ENCODE measurements at regions not wholly inside any gene's neighbourhood (a gene's known extent, or its start where the extent isn't known, plus 50 kb on each side); places are given as distances from the start of the nearest gene placed in this dataset.
A peak's percentile ranks its signal among the peaks of the same experiment; 100 is the strongest.
"Not testable (repeated sequence)": the region's sequence is repeated elsewhere in the genome, so short reads cannot be mapped to it uniquely, and the experiment has no call there.

DNA sequence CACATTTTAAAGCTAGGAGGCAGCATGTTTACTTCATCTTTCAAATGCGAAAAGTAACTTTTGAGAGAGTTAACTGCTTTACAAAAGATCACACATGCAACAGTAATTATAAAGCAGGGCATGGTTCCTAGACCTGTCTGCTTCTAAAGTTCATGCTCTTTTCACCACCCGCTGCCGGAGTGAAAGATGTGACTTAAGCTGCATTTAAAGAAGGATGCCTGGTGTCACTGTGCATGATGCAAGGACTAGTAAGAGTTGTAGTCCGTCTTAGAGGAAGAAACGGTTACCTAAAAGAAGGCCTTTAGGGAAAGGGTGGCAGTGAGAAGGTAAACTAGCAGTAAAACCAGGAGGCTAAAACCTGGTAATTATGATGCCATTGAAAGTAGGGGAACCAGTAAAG is 1689.1 kb downstream of the KCNT2 start:
- DNase-seq (ENCODE audit: low read depth), result no peak

DNA sequence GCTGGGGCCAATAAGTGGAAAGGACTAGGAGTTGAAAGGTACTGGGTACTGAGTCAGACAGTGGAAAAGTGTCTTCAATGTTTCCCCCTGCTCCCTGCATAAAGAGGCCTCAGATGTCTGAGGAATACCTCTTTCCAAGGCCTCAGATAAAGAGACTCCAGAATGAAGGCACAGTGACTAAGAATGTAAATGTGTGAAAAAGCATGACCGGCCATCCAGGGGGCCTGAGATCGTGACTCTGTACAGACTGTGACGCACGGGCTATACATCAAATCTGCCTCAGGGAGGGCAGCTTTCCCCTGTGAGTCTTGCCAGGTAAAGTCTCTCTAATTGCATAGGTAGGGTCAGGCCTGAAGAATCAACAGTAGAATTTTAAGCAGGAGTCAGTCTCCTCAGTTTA is 1690.5 kb downstream of the KCNT2 start:
- no peak for DNase-seq (ENCODE audit: low read depth)

DNA sequence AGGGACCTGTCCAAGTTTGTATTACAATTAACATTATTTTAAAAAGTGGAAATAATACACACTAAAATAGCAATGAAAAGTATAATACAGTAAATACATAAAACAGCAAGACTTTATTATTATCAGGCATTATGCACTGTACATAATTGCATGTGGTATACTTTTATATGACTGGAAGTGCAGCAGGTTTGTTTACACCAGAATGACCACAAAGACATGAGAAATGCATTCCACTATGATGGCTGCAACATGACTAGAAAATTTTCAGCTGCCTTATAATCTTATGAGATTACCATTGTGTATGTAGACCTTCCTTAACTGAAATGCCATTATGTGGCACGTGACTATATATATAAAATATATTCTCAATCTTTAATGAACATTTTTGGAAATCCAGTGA is 1699.6 kb downstream of the KCNT2 start:
- DNase-seq (ENCODE audit: low read depth), result peak; percentile 2

DNA sequence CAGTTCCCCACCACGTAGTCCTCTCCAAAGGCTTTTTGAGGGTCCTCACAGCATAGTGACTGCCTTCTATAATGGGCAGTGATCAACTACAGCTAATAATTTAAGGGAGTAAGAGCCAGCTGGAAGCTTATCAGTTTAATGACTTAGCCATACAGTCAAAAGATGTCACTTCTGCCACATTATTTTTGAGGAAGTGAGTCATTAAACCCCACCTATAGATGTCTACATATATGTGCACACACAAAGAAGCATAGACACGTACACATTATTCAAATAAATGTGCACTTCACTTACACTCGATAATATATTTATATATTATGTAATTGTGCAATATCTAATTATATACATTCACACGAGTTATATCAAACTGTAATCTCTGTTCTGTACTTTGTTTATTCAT is 1704.7 kb downstream of the KCNT2 start:
- no peak for DNase-seq (ENCODE audit: low read depth)

DNA sequence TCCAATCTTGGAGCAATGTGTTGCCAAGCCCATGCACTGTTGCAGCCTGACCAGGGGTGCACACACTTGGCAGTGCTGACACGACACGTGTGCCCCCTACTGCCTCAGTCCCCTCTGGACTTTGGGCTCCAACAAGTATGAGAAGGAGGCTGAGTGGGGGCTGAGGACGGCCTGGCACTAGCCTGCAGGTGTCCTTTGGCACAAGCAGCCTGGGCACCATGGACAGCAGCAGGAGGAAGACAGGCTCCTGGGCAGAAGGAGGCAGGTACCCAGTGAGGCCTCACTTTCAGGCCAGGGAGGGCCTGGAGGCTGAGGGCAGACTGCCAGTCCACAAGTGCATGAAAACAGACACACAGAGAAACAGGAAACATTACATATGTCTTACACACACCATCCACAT is 1702.9 kb upstream of the B3GALT2 start:
- no peak for DNase-seq (ENCODE audit: low read depth)

DNA sequence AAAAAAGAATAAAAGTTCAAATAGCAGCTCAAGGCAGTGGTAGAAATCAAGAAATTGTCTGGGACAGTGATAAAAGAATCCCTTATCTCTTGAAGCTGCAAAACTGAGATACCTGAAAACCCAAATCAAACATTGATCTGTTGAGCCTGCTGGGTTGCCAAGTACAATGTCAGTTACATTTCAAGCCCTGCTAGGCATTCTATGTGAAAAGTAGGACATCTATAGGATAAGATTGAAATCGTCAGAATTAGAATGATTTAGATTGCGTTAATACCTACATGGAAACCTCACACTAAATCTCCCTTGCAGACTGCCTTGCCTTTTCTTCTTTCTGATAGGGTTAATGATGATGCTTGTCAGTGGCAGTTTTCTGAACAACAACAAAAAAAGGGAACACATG is 1684.4 kb upstream of the B3GALT2 start:
- no peak for DNase-seq (ENCODE audit: low read depth)

DNA sequence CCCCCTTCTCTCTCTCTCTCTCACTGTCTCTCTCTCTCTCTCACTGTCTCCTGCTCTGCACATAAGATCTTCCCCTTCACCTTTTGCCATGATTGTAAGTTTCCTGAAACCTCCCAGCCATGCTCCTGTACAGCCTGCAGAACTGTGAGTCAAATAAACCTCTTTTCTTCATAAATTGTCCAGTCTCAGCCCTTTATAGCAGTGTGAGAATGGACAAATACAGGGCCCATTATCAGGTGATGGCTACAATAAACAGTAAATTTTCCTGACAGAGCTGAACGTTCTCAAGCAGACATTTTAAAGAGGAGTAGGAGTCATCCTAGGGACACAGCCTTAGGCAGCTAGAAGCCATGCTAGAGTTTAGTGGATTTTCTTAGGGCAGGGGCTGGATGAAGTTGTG is 1679.7 kb upstream of the B3GALT2 start:
- no peak for DNase-seq (ENCODE audit: low read depth)

DNA sequence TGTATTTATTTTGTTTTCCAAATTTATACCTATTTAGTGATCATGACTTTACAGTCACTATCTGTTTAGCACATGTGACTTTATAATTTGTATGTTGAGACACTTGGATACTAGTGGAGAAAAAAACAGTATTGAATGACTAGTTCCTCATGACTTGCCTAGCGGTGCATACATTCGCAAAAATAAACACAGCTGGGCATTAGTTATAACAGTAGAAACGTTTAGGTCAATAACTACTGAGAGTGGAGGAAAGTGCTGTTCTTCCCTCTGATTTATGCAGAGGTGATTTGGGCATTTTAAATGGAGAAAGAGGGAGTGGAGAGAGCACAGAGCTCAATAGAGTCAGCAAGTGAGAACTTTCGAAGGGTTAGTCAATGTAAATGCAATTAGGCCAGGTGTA is 1679.0 kb upstream of the B3GALT2 start:
- no peak for DNase-seq (ENCODE audit: low read depth)

DNA sequence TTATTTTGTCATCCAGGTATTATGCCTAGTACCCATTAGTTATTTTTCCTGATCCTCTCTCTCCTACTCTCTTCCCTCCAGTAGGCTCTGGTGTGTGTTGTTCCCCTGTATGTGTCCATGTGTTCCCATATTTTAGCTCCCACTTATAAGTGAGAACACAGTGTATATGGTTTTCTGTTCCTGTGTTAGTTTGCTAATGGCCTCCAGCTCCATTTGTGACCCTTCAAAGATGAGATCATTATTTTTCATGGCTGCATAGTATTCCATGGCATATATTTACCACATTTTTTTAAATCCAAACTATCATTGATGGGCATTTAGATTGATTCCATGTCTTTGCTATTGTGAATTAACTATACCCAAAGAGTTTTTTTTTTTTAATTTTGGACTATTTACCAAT is 1675.7 kb upstream of the B3GALT2 start:
- no peak for DNase-seq (ENCODE audit: low read depth)

DNA sequence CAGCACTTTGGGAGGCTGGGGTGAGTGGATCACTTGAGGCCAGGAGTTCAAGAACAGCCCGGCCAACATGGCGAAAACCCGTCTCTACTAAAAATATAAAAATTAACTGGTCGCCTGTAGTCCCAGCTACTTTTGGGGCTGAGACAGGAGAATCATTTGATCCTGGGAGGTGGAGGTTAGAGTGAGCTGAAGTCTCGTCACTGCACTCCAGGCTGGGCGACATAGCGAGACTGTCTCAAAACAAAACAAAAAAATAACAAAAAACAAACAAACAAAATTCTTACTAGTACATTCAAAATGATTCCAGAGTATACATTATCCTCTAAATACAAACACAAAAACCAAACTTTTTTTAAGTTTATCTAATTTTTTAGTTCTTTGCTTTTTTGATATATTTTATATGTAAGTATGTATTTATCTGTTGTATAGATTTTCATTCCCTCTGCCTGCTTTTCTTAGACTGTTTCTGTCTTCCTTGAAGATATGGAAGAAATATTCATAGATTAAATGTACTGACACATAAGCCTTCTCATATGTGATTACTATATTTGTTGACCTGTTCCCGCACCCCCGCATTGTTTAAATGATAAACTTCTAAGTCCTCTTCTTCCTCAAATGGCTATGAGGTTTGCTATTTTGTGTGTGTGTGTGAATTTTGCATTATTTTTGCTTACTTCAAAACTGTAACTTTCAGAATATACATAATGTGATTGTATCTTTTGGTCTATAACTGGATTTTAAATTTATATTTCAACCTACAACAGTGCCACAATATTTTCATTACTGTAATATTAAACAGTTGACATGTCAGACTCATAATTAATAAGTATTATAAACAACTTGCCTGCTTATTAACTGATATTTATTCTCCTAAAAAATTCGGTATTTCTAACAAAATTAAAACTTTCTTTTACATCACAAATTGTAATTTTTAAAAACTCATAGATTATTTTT is 1674.1 kb upstream of the B3GALT2 start:
- DNase-seq (ENCODE audit: low read depth), result no peak

DNA sequence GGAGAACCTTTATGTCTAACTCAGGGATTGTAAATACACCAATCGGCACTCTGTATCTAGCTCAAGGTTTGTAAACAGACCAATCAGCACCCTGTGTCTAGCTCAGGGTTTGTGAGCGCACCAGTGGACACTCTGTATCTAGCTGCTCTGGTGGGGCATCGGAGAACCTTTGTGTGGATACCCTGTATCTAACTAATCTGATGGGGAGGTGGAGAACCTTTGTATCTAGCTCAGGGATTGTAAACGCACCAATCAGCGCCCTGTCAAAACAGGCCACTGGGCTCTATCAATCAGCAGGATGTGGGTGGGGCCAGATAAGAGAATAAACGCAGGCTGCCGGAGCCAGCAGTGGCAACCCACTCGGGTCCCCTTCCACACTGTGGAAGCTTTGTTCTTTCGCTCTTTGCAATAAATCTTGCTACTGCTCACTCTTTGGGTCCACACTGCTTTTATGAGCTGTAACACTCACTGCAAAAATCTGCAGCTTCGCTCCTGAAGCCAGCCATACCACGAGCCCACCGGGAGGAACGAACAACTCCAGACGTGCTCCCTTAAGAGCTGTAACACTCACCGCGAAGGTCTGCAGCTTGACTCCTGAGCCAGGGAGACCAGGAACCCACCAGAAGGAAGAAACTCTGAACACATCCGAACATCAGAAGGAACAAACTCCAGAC is 1673.2 kb upstream of the B3GALT2 start:
- DNase-seq (ENCODE audit: low read depth), result not testable (repeated sequence)

DNA sequence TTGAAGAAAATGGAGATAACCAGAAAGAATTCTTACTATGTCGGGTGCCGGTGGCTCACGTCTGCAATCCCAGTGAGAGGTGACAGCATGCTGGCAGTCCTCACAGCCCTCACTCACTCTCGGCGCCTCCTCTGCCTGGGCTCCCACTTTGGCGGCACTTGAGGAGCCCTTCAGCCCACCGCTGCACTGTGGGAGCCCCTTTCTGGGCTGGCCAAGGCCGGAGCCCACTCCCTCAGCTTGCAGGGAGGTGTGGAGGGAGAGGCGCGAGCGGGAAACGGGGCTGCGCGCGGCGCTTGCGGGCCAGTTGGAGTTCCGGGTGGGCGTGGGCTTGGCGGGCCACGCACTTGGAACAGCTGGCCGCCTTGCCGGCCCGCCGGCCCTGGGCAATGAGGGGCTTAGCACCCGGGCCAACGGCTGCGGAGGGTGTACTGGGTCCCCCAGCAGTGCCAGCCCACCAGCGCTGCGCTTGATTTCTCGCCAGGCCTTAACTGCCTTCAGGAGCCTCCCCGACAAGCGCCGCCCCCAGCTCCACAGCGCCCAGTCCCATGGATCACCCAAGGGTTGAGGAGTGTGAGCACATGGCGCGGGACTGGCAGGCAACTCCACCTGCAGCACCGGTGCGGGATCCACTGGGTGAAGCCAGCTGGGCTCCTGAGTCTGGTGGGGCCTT is 1672.5 kb upstream of the B3GALT2 start:
- DNase-seq (ENCODE audit: low read depth), result not testable (repeated sequence)

DNA sequence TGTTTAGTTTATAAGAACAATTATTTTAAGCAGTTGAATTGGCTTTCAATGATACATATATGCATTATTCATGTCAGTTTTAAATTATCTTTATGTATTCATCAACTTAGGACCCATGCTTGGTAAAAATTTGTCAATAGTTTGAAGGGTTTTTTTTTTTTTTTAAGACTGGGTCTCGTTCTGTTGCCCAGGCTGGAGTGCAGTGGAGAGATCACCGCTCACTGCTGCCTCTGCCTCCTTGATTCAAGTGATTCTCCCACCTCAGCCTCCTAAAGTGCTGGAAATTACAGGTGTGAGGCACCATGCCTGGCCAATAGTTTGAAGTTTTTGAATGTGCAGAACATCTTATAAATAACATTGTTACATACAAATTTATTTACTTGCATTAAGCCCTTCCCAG is 1671.0 kb upstream of the B3GALT2 start:
- no peak for DNase-seq (ENCODE audit: low read depth)

DNA sequence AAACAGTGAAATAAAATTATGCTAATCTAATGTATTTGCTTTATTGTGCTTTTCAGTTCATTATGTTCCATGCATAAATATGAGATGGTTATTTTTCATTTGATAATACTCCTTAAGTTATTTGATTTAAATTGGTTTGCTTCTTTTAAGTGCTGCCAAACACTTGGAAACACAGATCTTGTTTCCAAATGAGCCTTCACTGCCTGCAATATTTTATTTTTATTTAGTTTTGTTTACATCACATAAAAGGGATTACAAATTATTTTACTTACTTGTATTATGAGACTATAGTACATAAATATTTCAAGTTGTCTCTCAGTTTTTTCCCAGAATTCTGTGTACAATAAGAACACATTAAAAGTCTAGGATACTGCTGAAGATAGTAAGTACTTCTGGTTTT is 1662.4 kb upstream of the B3GALT2 start:
- DNase-seq (ENCODE audit: low read depth), result no peak

DNA sequence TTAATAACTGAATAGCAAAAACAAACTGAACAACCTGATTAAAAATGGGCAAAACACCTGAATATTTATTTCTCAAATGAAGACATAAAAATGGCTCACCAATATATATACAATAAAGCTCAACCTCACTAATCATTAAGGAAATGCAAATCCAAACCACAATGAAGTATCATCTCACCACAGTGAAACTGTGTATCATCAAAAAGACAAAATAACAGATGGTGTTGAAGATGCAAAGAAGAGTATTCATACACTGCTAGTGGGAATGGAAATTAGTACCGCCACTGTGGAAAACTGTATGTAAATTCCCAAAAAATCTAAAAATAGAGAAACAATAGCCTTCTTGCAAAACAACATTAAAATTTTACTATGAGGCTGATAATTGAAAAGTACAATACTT is 1660.1 kb upstream of the B3GALT2 start:
- no peak for DNase-seq (ENCODE audit: low read depth)

DNA sequence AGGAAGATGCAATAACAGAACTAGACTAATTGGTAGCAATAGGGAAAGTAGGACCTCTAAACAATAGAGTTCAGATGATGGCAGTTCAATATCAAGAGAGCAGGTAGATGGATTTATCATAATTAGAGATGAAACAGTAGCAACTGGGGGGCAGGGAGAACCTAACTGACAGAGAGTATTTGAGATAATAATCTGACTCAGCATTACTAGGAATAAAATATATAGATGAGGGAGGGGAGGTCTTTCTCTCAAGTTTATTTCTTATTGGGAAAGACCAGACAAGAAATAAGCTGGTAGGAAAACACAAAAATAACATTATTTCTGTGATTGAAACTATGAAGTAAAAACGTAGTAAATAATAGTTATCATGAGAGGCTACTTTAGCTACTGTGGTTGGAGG is 1656.7 kb upstream of the B3GALT2 start:
- DNase-seq (ENCODE audit: low read depth), result no peak

DNA sequence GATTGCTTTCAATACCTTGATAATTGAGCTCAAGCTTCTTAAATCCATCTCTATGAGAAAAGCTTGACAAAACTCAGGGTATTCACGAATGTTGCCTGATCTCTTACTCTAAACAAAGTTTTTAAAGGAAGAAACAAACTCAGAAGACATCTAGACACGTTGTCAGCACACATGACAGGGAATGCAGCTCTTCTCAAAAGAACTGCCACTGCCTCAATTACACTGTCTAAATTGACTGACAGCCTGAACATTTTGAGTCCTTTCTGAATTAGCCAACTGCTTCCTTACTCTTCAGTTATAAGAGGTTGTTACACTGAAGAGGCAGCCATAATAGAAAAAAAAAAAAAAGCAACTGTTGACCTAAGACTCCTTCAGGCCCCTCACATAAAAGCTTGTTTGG is 1646.7 kb upstream of the B3GALT2 start:
- no peak for DNase-seq (ENCODE audit: low read depth)

DNA sequence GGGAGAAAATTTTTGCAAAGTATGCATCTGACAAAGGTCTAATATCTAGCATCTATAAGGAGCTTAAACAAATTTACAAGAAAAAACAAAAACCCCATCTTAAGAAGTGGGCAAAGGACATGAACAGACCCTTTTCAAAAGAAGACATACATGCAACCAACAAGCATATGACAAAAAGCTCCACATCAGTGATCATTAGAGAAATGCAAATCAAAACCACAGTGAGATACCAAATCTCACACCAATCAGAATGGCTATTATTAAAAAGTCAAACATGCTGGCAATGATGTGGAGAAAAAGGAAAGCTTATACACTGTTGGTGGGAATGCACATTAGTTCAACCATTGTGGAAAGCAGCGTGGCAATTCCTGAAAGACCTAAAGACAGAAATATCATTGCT is 1645.2 kb upstream of the B3GALT2 start:
- not testable (repeated sequence) for DNase-seq (ENCODE audit: low read depth)

DNA sequence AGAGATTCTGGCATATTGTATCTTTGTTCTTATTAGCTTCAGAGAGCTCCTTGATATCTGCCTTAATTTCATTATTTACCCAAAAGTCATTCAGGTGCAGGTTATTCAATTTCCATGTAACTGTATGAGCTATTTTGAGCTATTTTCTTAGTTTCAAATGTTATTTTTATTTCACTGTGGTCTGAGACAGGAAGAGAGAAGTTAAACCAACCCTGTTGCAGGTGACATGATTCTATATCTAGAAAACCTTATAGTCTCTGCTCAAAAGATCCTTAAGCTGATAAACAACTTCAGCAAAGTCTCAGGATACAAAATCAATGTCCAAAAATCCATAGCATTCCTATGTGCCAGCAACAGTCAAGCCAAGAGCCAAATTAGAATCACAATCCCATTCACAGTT is 1644.0 kb upstream of the B3GALT2 start:
- DNase-seq (ENCODE audit: low read depth), result no peak

DNA sequence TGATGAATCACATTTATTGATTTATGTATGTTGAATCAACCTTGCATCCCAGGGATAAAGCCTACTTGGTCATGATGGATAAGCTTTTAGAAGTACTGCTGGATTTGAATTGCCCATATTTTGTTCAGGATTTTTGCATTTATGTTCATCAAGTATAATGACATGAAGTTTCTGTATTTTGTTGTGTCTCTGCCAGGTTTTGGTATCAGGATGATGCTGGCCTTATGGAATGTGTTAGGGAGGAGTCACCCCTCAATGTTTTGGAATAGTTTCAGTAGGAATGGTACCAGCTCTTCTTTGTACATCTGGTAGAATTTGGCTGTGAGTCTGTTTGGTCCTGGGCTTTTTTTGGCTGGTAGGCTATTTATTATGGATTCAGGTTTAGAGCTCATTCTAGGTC is 1643.1 kb upstream of the B3GALT2 start:
- DNase-seq (ENCODE audit: low read depth), result no peak

DNA sequence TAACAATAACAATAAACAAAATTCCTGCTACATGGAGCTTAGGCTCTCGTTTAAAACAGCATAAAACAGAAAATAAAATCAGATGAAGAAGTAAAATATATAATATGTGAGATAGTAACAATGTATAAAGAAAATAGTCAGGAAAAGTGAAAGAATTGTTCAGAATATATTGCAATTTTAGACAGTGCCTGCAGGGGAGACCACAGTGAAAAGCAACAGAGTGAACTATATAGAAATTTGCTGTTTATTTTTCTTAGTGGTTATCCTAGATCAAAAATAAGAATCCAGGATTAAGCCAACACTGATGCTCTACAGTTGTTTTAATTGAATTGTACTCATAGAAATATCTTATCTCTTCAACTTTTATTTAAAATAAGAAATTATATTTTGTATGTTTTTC is 1639.0 kb upstream of the B3GALT2 start:
- DNase-seq (ENCODE audit: low read depth), result no peak

DNA sequence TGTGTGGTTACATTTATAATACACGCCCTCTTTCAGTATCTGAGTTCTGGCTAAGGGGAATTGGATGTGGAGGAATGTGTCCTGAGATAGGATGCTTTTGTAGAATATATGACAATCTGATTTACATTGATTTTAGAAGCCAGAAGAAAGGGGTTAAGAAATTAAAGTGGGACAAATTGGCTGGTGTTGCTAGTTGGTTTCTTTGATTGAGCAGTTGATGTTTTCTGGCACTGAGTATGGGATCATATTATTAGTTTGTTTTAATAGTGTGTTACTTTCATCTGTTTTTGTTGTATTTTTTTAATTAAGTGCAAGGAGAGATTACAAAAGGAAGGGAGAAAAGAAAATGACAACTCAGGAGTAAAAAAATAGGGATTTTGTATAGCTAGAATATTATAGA is 1634.7 kb upstream of the B3GALT2 start:
- DNase-seq (ENCODE audit: low read depth), result no peak

DNA sequence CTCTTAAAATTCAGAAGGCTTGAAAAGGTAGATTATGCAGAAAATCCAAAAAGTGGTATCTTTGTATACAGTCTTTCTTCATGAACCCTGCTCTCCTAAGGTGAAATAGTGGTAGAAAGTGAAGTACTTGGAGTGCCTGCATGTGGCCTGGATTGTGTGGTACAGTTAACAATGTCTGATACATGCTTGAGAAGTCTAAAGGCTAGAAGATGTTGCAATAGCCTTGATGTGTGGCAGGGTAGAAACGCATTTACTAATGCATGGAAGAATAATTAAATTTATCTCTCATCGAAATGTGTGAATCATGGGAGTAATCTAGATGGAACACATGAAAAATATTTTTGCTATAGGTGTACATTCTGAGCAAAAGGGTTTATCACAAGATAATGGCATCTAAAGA is 1632.3 kb upstream of the B3GALT2 start:
- no peak for DNase-seq (ENCODE audit: low read depth)
